Mesendoderm (in vitro differentiated cells): ENCODE measurements at regions not wholly inside any gene's neighbourhood (a gene's known extent, or its start where the extent isn't known, plus 50 kb on each side); places are given as distances from the start of the nearest gene placed in this dataset.

Experiments used
- DNase-seq: peaks from one replicate; pipeline ENCODE4 v3.0.0; 2013
- H2AK5ac ChIP-seq: 2 replicates; pipeline ENCODE4 v1.6.1; 2013; ENCODE audit warnings: low read length, inconsistent platforms
- H2BK120ac ChIP-seq: 2 replicates; pipeline ENCODE4 v1.6.1; 2013; ENCODE audit warnings: low read depth, mild to moderate bottlenecking, low read length, moderate library complexity, mixed read lengths
- H2BK15ac ChIP-seq: replicated peaks from 2 replicates; pipeline ENCODE4 v1.6.1; 2013; ENCODE audit warnings: low read depth, mild to moderate bottlenecking, moderate library complexity
- H2BK5ac ChIP-seq: 2 replicates; pipeline ENCODE4 v1.6.1; 2013; ENCODE audit warnings: low read length, inconsistent platforms
- H3K18ac ChIP-seq: 2 replicates; pipeline ENCODE4 v1.6.1; 2013; ENCODE audit warnings: mild to moderate bottlenecking, low read length, mixed read lengths
- H3K23ac ChIP-seq: one replicate; pipeline ENCODE4 v1.6.1; 2013; ENCODE audit warnings: low read length
- H3K27ac ChIP-seq: 2 replicates; pipeline ENCODE4 v1.5.1; 2013; ENCODE audit warnings: low read depth, mild to moderate bottlenecking, inconsistent platforms, low read length, moderate library complexity
- H3K27me3 ChIP-seq: 2 replicates; pipeline ENCODE4 v1.6.1; 2013; ENCODE audit warnings: low read length, control low read depth, mild to moderate bottlenecking, inconsistent platforms; ENCODE audit not compliant: insufficient read depth, poor library complexity
- H3K36me3 ChIP-seq: 2 replicates; pipeline ENCODE4 v1.6.1; 2013; ENCODE audit warnings: low read length, inconsistent platforms; ENCODE audit not compliant: control insufficient read depth, insufficient read depth
- H3K4ac ChIP-seq: one replicate; pipeline ENCODE4 v1.6.1; 2013; ENCODE audit warnings: low read depth, mild to moderate bottlenecking, low read length, moderate library complexity
- H3K4me1 ChIP-seq: 2 replicates; pipeline ENCODE4 v1.6.1; 2013; ENCODE audit warnings: low read depth, low read length, inconsistent platforms; ENCODE audit not compliant: control insufficient read depth
- H3K4me2 ChIP-seq: 2 replicates; pipeline ENCODE4 v1.6.1; 2013; ENCODE audit warnings: low read length
- H3K4me3 ChIP-seq: 2 replicates; pipeline ENCODE4 v1.5.1; 2013; ENCODE audit warnings: mild to moderate bottlenecking, low read length
- H3K56ac ChIP-seq: one replicate; pipeline ENCODE4 v1.6.1; 2013; ENCODE audit warnings: low read length
- H3K79me1 ChIP-seq: 2 replicates; pipeline ENCODE4 v1.6.1; 2013; ENCODE audit warnings: low read length, inconsistent platforms
- H3K79me2 ChIP-seq: 2 replicates; pipeline ENCODE4 v1.6.1; 2013; ENCODE audit warnings: mild to moderate bottlenecking, low read length; ENCODE audit not compliant: control insufficient read depth, insufficient read depth
- H3K9ac ChIP-seq: 2 replicates; pipeline ENCODE4 v1.6.1; 2013; ENCODE audit warnings: low read length, inconsistent platforms
- H4K5ac ChIP-seq: one replicate; pipeline ENCODE4 v1.6.1; 2013; ENCODE audit warnings: low read length
- H4K8ac ChIP-seq: one replicate; pipeline ENCODE4 v1.6.1; 2013; ENCODE audit warnings: low read depth, mild to moderate bottlenecking, control low read depth, low read length, moderate library complexity
- WGBS: extraction: QIAGEN DNeasy Blood & Tissue Kit; methylation state at CpG from one replicate; pipeline ENCODE4 v1.1.7; 2013; ENCODE audit warnings: low lambda C conversion rate, missing lambda C conversion rate; ENCODE audit not compliant: insufficient coverage; ENCODE audit errors: extremely low coverage; 5-methylcytosine and 5-hydroxymethylcytosine counted together

- no peak overlapping the region for H3K9ac ChIP-seq
Measured at GRCh38 chr21:18542081-18542480, 138.5 kb upstream of the TMPRSS15 start.

GRCh38 chr21:18545908-18546307, 142.3 kb upstream of the TMPRSS15 start:
- no peak overlapping the region for H2BK5ac ChIP-seq
- no peak overlapping the region for H3K9ac ChIP-seq
- H3K4ac ChIP-seq, result no peak overlapping the region

More at GRCh38 chr21:18542081-18542480, 138.5 kb upstream of the TMPRSS15 start:
- no peaks in the 10 kb centered on the region for H3K79me2 ChIP-seq
- no peak overlapping the region for H2BK5ac ChIP-seq
- no peak overlapping the region for H3K4me3 ChIP-seq
- no peaks in the 10 kb centered on the region for H3K36me3 ChIP-seq
- H3K4me1 ChIP-seq, result no peaks in the 10 kb centered on the region
- H3K18ac ChIP-seq, result no peak overlapping the region
- WGBS, result no CpG with 5 or more reads among the region's 2 CpGs
- H4K8ac ChIP-seq, result no peak overlapping the region
- no peak overlapping the region for H2AK5ac ChIP-seq
- no peak overlapping the region for H3K4ac ChIP-seq
- H3K23ac ChIP-seq, result no peak overlapping the region
- no peaks in the 10 kb centered on the region for H3K27me3 ChIP-seq
- H3K4me2 ChIP-seq, result no peak overlapping the region
- no peak for DNase-seq
- H4K5ac ChIP-seq, result no peak overlapping the region
- no peaks in the 10 kb centered on the region for H3K79me1 ChIP-seq
- H2BK15ac ChIP-seq, result no peak overlapping the region
- H3K56ac ChIP-seq, result no peak overlapping the region
- no peak overlapping the region for H3K27ac ChIP-seq
- H2BK120ac ChIP-seq, result no peak overlapping the region

GRCh38 chr21:18547347-18547746, 143.8 kb upstream of the TMPRSS15 start:
- no CpG with 5 or more reads among the region's 1 CpG for WGBS
- H3K4me1 ChIP-seq, result no peaks in the 10 kb centered on the region
- no peak overlapping the region for H3K27ac ChIP-seq
- no peak overlapping the region for H3K4me3 ChIP-seq
- no peaks in the 10 kb centered on the region for H3K27me3 ChIP-seq
- H4K5ac ChIP-seq, result no peak overlapping the region
- no peak overlapping the region for H3K9ac ChIP-seq
- no peak overlapping the region for H3K4ac ChIP-seq
- no peaks in the 10 kb centered on the region for H3K79me2 ChIP-seq
- H3K36me3 ChIP-seq, result no peaks in the 10 kb centered on the region
- H2BK5ac ChIP-seq, result no peak overlapping the region
- no peak overlapping the region for H2AK5ac ChIP-seq
- no peak overlapping the region for H3K56ac ChIP-seq
- no peak overlapping the region for H2BK15ac ChIP-seq
- no peak overlapping the region for H3K4me2 ChIP-seq
- DNase-seq, result no peak
- no peaks in the 10 kb centered on the region for H3K79me1 ChIP-seq
- H3K18ac ChIP-seq, result no peak overlapping the region
- no peak overlapping the region for H3K23ac ChIP-seq
- no peak overlapping the region for H4K8ac ChIP-seq
- H2BK120ac ChIP-seq, result no peak overlapping the region

More at GRCh38 chr21:18545908-18546307, 142.3 kb upstream of the TMPRSS15 start:
- no CpG with 5 or more reads among the region's 1 CpG for WGBS
- no peak overlapping the region for H3K27ac ChIP-seq
- no peaks in the 10 kb centered on the region for H3K4me1 ChIP-seq
- no peak overlapping the region for H4K5ac ChIP-seq
- no peak overlapping the region for H3K4me3 ChIP-seq
- no peaks in the 10 kb centered on the region for H3K79me2 ChIP-seq
- no peak overlapping the region for H3K56ac ChIP-seq
- H2BK120ac ChIP-seq, result no peak overlapping the region
- H3K79me1 ChIP-seq, result no peaks in the 10 kb centered on the region
- no peak for DNase-seq
- no peak overlapping the region for H2BK15ac ChIP-seq
- no peak overlapping the region for H3K18ac ChIP-seq
- H3K4me2 ChIP-seq, result no peak overlapping the region
- H2AK5ac ChIP-seq, result no peak overlapping the region
- H3K27me3 ChIP-seq, result no peaks in the 10 kb centered on the region
- H3K36me3 ChIP-seq, result no peaks in the 10 kb centered on the region
- no peak overlapping the region for H3K23ac ChIP-seq
- no peak overlapping the region for H4K8ac ChIP-seq

GRCh38 chr21:18548249-18548648, 144.7 kb upstream of the TMPRSS15 start:
- Histone ChIP-seq H3K56ac (no peak overlapping the region), H3K18ac (no peak overlapping the region), H2BK120ac (no peak overlapping the region), H3K79me2 (no peaks in the 10 kb centered on the region), H4K8ac (no peak overlapping the region), H3K27ac (no peak overlapping the region), H4K5ac (no peak overlapping the region), H3K27me3 (no peaks in the 10 kb centered on the region), H2BK15ac (no peak overlapping the region), H3K4me2 (no peak overlapping the region), H3K9ac (no peak overlapping the region), H2BK5ac (no peak overlapping the region), H3K4me1 (no peaks in the 10 kb centered on the region), H3K4me3 (no peak overlapping the region), H2AK5ac (no peak overlapping the region), H3K79me1 (no peaks in the 10 kb centered on the region), H3K23ac (no peak overlapping the region), H3K4ac (no peak overlapping the region), H3K36me3 (no peaks in the 10 kb centered on the region)
- no peak for DNase-seq

GRCh38 chr21:18549214-18549905, 145.8 kb upstream of the TMPRSS15 start:
- no peak overlapping the region for H2BK5ac ChIP-seq

GRCh38 chr21:18550361-18550760, 146.8 kb upstream of the TMPRSS15 start:
- Histone ChIP-seq H2BK15ac (no peak overlapping the region), H3K79me2 (no peaks in the 10 kb centered on the region), H3K36me3 (no peaks in the 10 kb centered on the region), H3K4me3 (no peak overlapping the region), H4K8ac (no peak overlapping the region), H4K5ac (no peak overlapping the region), H2BK120ac (no peak overlapping the region), H2AK5ac (no peak overlapping the region), H3K4ac (no peak overlapping the region), H3K56ac (no peak overlapping the region), H3K4me1 (no peaks in the 10 kb centered on the region), H3K79me1 (no peaks in the 10 kb centered on the region), H3K23ac (no peak overlapping the region), H3K9ac (no peak overlapping the region), H3K27ac (no peak overlapping the region), H2BK5ac (no peak overlapping the region), H3K27me3 (no peaks in the 10 kb centered on the region), H3K18ac (no peak overlapping the region), H3K4me2 (no peak overlapping the region)
- no peak for DNase-seq
- no CpG with 5 or more reads among the region's 3 CpGs for WGBS

More at GRCh38 chr21:18549214-18549905, 145.8 kb upstream of the TMPRSS15 start:
- no peak overlapping the region for H3K18ac ChIP-seq
- no peak overlapping the region for H3K56ac ChIP-seq
- H3K4me3 ChIP-seq, result no peak overlapping the region
- H3K79me1 ChIP-seq, result no peaks in the 10 kb centered on the region
- no peaks in the 10 kb centered on the region for H3K27me3 ChIP-seq
- no CpG with 5 or more reads among the region's 4 CpGs for WGBS
- no peak overlapping the region for H3K23ac ChIP-seq
- no peak overlapping the region for H4K8ac ChIP-seq
- H3K4ac ChIP-seq, result no peak overlapping the region
- no peak overlapping the region for H4K5ac ChIP-seq
- no peak overlapping the region for H3K27ac ChIP-seq
- H3K79me2 ChIP-seq, result no peaks in the 10 kb centered on the region
- no peak overlapping the region for H3K4me2 ChIP-seq
- no peak overlapping the region for H2BK120ac ChIP-seq
- no peak overlapping the region for H2AK5ac ChIP-seq
- no peak for DNase-seq
- no peak overlapping the region for H2BK15ac ChIP-seq
- no peak overlapping the region for H3K9ac ChIP-seq
- no peaks in the 10 kb centered on the region for H3K4me1 ChIP-seq
- no peaks in the 10 kb centered on the region for H3K36me3 ChIP-seq
